Adrenal gland (tissue), 5 donors: ENCODE measurements at regions not wholly inside any gene's neighbourhood (a gene's known extent, or its start where the extent isn't known, plus 50 kb on each side); places are given as distances from the start of the nearest gene placed in this dataset.
"Not testable (repeated sequence)": the region's sequence is repeated elsewhere in the genome, so short reads cannot be mapped to it uniquely, and the experiment has no call there.

Experiments used
- CTCF ChIP-seq, 6 experiments: fragments of 450-650 bp in 4 of 6; fragments of 200-600 bp in 2 of 6; sonication (generic) in 1 of 6; IDR thresholded peaks; 1 replicate in 5 of 6; 2 replicates in 1 of 6; pipeline versions ENCODE4 v1.5.1 to v1.8.0; 2016 to 2021; ENCODE audit warnings: antibody characterized with exemption in 6 of 6, mild to moderate bottlenecking in 2 of 6, moderate library complexity in 1 of 6
- POLR2A ChIP-seq, 2 donors: fragments of 450-650 bp; IDR thresholded peaks; one replicate each; pipeline ENCODE4 v1.6.1; 2017; ENCODE audit warnings: antibody characterized with exemption in 2 of 2, mild to moderate bottlenecking in 2 of 2, moderate library complexity in 1 of 2
- donor health status: DM: no; HTN: no; CAD: no.

GRCh38 chr21:10017757-10018156 is 503.6 kb upstream of the TPTE start:
- TF ChIP-seq CTCF, POLR2A (IDR thresholded peaks at IDR 0.05): not testable (repeated sequence)
